ENCODE measurements at regions not wholly inside any gene's neighbourhood (a gene's known extent, or its start where the extent isn't known, plus 50 kb on each side); places are given as distances from the start of the nearest gene placed in this dataset.
"Not testable (repeated sequence)": the region's sequence is repeated elsewhere in the genome, so short reads cannot be mapped to it uniquely, and the experiment has no call there.

DNA sequence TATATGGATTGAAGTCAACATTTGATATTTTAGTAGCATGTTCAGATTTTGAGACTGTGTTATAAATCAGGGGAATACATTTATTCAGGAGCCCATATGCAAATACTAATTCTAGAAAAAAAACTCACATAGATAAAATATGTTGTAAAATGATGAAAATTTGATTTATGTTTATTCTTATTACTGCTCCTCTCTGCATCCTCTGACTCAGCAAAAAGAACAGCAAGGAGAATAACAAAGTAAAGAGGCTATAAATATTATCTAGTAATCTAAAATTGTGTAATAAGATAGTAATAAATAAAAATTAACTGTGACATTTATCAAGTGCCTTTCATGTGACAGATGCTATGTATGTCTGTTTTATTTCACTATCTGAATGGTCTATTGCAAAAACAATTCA lies 507.2 kb upstream of the ANO3 start:
- no peaks in the 10 kb centered on the region for H3K27me3 ChIP-seq (ENCODE audit: insufficient read depth, low read length)
- no peak for TF ChIP-seq EZH2 (IDR thresholded peaks at IDR 0.05; ENCODE audit: borderline replicate concordance, low read length)
- TF ChIP-seq, protein P1, sequence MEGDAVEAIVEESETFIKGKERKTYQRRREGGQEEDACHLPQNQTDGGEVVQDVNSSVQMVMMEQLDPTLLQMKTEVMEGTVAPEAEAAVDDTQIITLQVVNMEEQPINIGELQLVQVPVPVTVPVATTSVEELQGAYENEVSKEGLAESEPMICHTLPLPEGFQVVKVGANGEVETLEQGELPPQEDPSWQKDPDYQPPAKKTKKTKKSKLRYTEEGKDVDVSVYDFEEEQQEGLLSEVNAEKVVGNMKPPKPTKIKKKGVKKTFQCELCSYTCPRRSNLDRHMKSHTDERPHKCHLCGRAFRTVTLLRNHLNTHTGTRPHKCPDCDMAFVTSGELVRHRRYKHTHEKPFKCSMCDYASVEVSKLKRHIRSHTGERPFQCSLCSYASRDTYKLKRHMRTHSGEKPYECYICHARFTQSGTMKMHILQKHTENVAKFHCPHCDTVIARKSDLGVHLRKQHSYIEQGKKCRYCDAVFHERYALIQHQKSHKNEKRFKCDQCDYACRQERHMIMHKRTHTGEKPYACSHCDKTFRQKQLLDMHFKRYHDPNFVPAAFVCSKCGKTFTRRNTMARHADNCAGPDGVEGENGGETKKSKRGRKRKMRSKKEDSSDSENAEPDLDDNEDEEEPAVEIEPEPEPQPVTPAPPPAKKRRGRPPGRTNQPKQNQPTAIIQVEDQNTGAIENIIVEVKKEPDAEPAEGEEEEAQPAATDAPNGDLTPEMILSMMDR (IDR thresholded peaks at IDR 0.05; ENCODE audit: low read length): no peak
- no peak overlapping the region for H3K4me3 ChIP-seq (ENCODE audit: low read depth, low read length, poor library complexity, severe bottlenecking)
- H3K36me3 ChIP-seq (ENCODE audit: insufficient read depth, low read length): no peaks in the 10 kb centered on the region
- no peaks in the 10 kb centered on the region for H3K4me1 ChIP-seq (ENCODE audit: insufficient read depth, low read length, severe bottlenecking)
- H3K9me3 ChIP-seq (ENCODE audit: low read length): no peaks in the 10 kb centered on the region
- H4K20me1 ChIP-seq (ENCODE audit: insufficient read depth, low read length): no peaks in the 10 kb centered on the region
- H3K27ac ChIP-seq (ENCODE audit: low read depth, low read length, poor library complexity, severe bottlenecking): no peak overlapping the region
- no peak overlapping the region for H3K4me2 ChIP-seq (ENCODE audit: low read length)
- no peaks in the 10 kb centered on the region for H3K9me2 ChIP-seq (ENCODE audit: low read depth, low read length)
- no peak overlapping the region for H3K9ac ChIP-seq (ENCODE audit: low read length)
- no peaks in the 10 kb centered on the region for H3F3A ChIP-seq (ENCODE audit: insufficient read depth, low read length)
- H2AFZ ChIP-seq (ENCODE audit: low read length): no peak overlapping the region
- no peaks in the 10 kb centered on the region for H3K79me2 ChIP-seq (ENCODE audit: insufficient read depth, low read length)

DNA sequence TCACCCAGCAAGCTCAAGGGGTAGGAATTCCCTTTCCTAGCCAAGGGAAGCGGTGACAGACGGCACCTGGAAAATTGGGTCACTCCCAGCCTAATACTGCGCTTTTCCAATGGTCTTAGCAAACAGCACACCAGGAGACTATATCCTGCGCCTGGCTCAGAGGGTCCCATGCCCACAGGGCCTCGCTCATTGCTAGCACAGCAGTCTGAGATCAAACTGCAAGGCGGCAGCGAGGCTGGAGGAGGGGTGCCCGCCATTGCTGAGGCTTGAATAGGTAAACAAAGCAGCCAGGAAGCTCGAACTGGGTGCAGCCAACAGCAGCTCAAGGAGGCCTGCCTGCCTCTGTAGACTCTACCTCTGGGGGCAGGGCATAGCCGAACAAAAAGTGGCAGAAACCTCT lies 500.4 kb upstream of the ANO3 start:
- not testable (repeated sequence) for H3F3A ChIP-seq (ENCODE audit: insufficient read depth, low read length); H3K9ac ChIP-seq (ENCODE audit: low read length); H3K4me1 ChIP-seq (ENCODE audit: insufficient read depth, low read length, severe bottlenecking); H3K27ac ChIP-seq (ENCODE audit: low read depth, low read length, poor library complexity, severe bottlenecking); H4K20me1 ChIP-seq (ENCODE audit: insufficient read depth, low read length); H3K36me3 ChIP-seq (ENCODE audit: insufficient read depth, low read length); H2AFZ ChIP-seq (ENCODE audit: low read length); H3K4me2 ChIP-seq (ENCODE audit: low read length); H3K79me2 ChIP-seq (ENCODE audit: insufficient read depth, low read length); H3K9me3 ChIP-seq (ENCODE audit: low read length); H3K9me2 ChIP-seq (ENCODE audit: low read depth, low read length); H3K4me3 ChIP-seq (ENCODE audit: low read depth, low read length, poor library complexity, severe bottlenecking); H3K27me3 ChIP-seq (ENCODE audit: insufficient read depth, low read length)

DNA sequence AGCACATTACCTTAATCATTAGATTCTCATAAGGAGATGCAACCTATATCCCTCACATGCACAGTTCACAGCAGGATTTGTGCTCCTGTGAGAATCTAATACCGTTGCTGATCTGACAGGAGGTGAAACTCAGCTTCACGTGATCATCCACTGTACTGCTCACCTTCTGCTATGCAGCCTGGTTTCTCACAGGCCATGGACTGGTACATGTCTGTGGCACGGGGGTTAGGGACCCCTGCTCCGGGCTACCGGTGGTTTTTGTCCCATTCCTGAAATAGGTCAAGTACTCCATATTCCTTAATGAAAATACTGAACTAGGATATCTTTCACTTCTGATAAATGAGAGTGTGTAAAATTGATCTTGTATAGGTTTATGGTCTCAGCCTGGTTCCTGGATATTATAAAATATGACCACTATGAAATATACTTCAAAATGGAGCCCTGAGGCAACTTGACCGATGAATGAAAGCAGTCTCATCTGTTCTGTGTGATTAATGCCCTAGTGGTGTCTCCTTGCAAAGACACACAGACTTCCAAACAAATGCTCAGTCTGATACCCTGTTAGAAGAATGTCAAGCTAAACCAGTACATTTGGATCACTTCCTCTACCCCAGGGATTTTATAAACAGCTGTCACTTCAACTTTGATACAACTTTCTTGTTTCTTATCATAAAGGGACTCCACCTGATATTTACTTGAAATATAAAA lies 492.9 kb upstream of the ANO3 start:
- no peaks in the 10 kb centered on the region for H3K9me2 ChIP-seq (ENCODE audit: low read depth, low read length)
- no peaks in the 10 kb centered on the region for H3F3A ChIP-seq (ENCODE audit: insufficient read depth, low read length)
- no peaks in the 10 kb centered on the region for H3K27me3 ChIP-seq (ENCODE audit: insufficient read depth, low read length)
- no peak overlapping the region for H2AFZ ChIP-seq (ENCODE audit: low read length)
- no peaks in the 10 kb centered on the region for H3K4me1 ChIP-seq (ENCODE audit: insufficient read depth, low read length, severe bottlenecking)
- no peaks in the 10 kb centered on the region for H3K36me3 ChIP-seq (ENCODE audit: insufficient read depth, low read length)
- no peaks in the 10 kb centered on the region for H4K20me1 ChIP-seq (ENCODE audit: insufficient read depth, low read length)
- TF ChIP-seq, protein P1 (IDR thresholded peaks at IDR 0.05; ENCODE audit: low read length): peak; percentile 7; the same call in 1 of the 2 replicates
- TF ChIP-seq EZH2 (IDR thresholded peaks at IDR 0.05; ENCODE audit: borderline replicate concordance, low read length): no peak
- H3K79me2 ChIP-seq (ENCODE audit: insufficient read depth, low read length): no peaks in the 10 kb centered on the region
- no peak overlapping the region for H3K4me2 ChIP-seq (ENCODE audit: low read length)
- H3K9ac ChIP-seq (ENCODE audit: low read length): no peak overlapping the region
- H3K27ac ChIP-seq (ENCODE audit: low read depth, low read length, poor library complexity, severe bottlenecking): no peak overlapping the region
- H3K4me3 ChIP-seq (ENCODE audit: low read depth, low read length, poor library complexity, severe bottlenecking): no peak overlapping the region
- no peaks in the 10 kb centered on the region for H3K9me3 ChIP-seq (ENCODE audit: low read length)

DNA sequence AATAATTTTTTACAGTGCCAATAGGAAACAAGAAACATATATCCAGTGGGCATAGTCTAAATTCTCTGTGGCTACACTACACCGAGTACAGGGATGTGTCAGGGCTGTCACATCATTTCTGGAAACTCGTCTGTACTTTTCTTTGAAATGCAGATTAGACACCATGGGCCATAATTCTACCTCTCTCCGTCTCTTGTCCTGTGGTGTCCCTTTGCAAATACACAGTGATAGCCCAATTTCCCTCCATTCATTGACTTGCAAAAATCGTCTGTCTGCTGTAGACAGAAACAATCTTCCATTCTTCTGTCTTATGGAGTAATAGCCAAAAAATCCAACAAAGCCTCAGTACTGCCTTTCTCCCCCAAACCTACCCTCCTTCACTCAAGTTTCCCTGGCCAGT lies 487.1 kb upstream of the ANO3 start:
- Histone ChIP-seq H3K9me3 (ENCODE audit: low read length) (no peaks in the 10 kb centered on the region), H3K9ac (ENCODE audit: low read length) (no peak overlapping the region), H3K36me3 (ENCODE audit: insufficient read depth, low read length) (no peaks in the 10 kb centered on the region), H3K4me2 (ENCODE audit: low read length) (no peak overlapping the region), H3K9me2 (ENCODE audit: low read depth, low read length) (no peaks in the 10 kb centered on the region), H3K4me1 (ENCODE audit: insufficient read depth, low read length, severe bottlenecking) (no peaks in the 10 kb centered on the region), H3K27ac (ENCODE audit: low read depth, low read length, poor library complexity, severe bottlenecking) (no peak overlapping the region), H3K4me3 (ENCODE audit: low read depth, low read length, poor library complexity, severe bottlenecking) (no peak overlapping the region), H3K79me2 (ENCODE audit: insufficient read depth, low read length) (no peaks in the 10 kb centered on the region), H3F3A (ENCODE audit: insufficient read depth, low read length) (no peaks in the 10 kb centered on the region), H4K20me1 (ENCODE audit: insufficient read depth, low read length) (no peaks in the 10 kb centered on the region), H3K27me3 (ENCODE audit: insufficient read depth, low read length) (no peaks in the 10 kb centered on the region), H2AFZ (ENCODE audit: low read length) (no peak overlapping the region)
- TF ChIP-seq, protein P1 (IDR thresholded peaks at IDR 0.05; ENCODE audit: low read length): no peak
- no peak for TF ChIP-seq EZH2 (IDR thresholded peaks at IDR 0.05; ENCODE audit: borderline replicate concordance, low read length)
